ENCODE measurements at regions not wholly inside any gene's neighbourhood (a gene's known extent, or its start where the extent isn't known, plus 50 kb on each side); places are given as distances from the start of the nearest gene placed in this dataset.

GRCh38 chr3:78178209-78178608, 1138.3 kb downstream of the ROBO2 start:
- no peak overlapping the region for H3K9ac ChIP-seq (ENCODE audit: extremely low read depth, insufficient read length, low read length)
- H2BK12ac ChIP-seq (ENCODE audit: insufficient read length, low read depth, low read length) = no peak overlapping the region
- no peaks in the 10 kb centered on the region; the same call in 1 of the 2 replicates for H3K4me1 ChIP-seq (ENCODE audit: insufficient read depth, low read length)
- no peak overlapping the region for H2BK15ac ChIP-seq (ENCODE audit: low read depth, low read length)
- no peak overlapping the region for H3K27ac ChIP-seq (ENCODE audit: insufficient read length, low read depth, low read length)
- no peak overlapping the region for H3K4ac ChIP-seq (ENCODE audit: low read depth, low read length)
- H3K18ac ChIP-seq (ENCODE audit: insufficient read length, low read depth, low read length) = no peak overlapping the region
- Mint-ChIP-seq H3K4me3 (no peak overlapping the region), H3K9me3 (no peaks in the 10 kb centered on the region), H3K27me3 (ENCODE audit: low read depth) (no peaks in the 10 kb centered on the region), H3K27ac (peak overlapping the region in 1 of 3 experiments; percentile 19; a peak in 1 of 7 replicates), H3K36me3 (ENCODE audit: insufficient read depth in 1 of 3, low read depth in 3 of 3) (no peaks in the 10 kb centered on the region), H3K4me1 (peaks cover 11 to 12% of the 10 kb centered on the region in 2 experiments)
- no peak overlapping the region for H3T11ph ChIP-seq (ENCODE audit: low read length)
- TF ChIP-seq, protein P1, sequence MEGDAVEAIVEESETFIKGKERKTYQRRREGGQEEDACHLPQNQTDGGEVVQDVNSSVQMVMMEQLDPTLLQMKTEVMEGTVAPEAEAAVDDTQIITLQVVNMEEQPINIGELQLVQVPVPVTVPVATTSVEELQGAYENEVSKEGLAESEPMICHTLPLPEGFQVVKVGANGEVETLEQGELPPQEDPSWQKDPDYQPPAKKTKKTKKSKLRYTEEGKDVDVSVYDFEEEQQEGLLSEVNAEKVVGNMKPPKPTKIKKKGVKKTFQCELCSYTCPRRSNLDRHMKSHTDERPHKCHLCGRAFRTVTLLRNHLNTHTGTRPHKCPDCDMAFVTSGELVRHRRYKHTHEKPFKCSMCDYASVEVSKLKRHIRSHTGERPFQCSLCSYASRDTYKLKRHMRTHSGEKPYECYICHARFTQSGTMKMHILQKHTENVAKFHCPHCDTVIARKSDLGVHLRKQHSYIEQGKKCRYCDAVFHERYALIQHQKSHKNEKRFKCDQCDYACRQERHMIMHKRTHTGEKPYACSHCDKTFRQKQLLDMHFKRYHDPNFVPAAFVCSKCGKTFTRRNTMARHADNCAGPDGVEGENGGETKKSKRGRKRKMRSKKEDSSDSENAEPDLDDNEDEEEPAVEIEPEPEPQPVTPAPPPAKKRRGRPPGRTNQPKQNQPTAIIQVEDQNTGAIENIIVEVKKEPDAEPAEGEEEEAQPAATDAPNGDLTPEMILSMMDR (conservative IDR thresholded peaks at IDR 0.05) = no peak
- no peak overlapping the region for H3K56ac ChIP-seq (ENCODE audit: insufficient read length, low read depth, low read length)
- no peak overlapping the region for H2AFZ ChIP-seq (ENCODE audit: low read length)
- no peak overlapping the region for H2BK20ac ChIP-seq (ENCODE audit: low read depth, low read length, poor library complexity, severe bottlenecking)
- no peak overlapping the region for H3K14ac ChIP-seq (ENCODE audit: insufficient read depth, low read length)
- H4K91ac ChIP-seq (ENCODE audit: insufficient read length, low read depth, low read length) = no peak overlapping the region
- no peak overlapping the region for H3K23ac ChIP-seq (ENCODE audit: insufficient read length, low read depth, low read length)
- no peak overlapping the region for H4K5ac ChIP-seq (ENCODE audit: insufficient read length, low read depth, low read length)
- no peak overlapping the region for H2BK5ac ChIP-seq (ENCODE audit: insufficient read length, low read length)
- no peak overlapping the region for H2BK120ac ChIP-seq (ENCODE audit: low read depth, low read length, poor library complexity, severe bottlenecking)
- H3K9me3 ChIP-seq (ENCODE audit: control insufficient read depth, low read depth, low read length) = no peaks in the 10 kb centered on the region
- no peak for DNase-seq
- H2AK5ac ChIP-seq (ENCODE audit: insufficient read length, low read length) = no peak overlapping the region
- H3K79me2 ChIP-seq (ENCODE audit: insufficient read depth, low read length) = no peaks in the 10 kb centered on the region; the same call in 1 of the 2 replicates
- no peaks in the 10 kb centered on the region for H3K79me1 ChIP-seq (ENCODE audit: insufficient read depth, low read depth, low read length, poor library complexity, severe bottlenecking)
- no peaks in the 10 kb centered on the region for H3K27me3 ChIP-seq (ENCODE audit: insufficient read depth, low read length)
- no peaks in the 10 kb centered on the region for H4K20me1 ChIP-seq (ENCODE audit: control insufficient read depth, insufficient read depth, insufficient read length)
- H3K4me2 ChIP-seq (ENCODE audit: insufficient read depth, insufficient read length, low read length) = no peak overlapping the region
- H3K23me2 ChIP-seq (ENCODE audit: insufficient read length, low read depth, low read length, poor library complexity, severe bottlenecking) = no peaks in the 10 kb centered on the region
- H4K8ac ChIP-seq (replicated peaks; ENCODE audit: insufficient read length, low read depth, low read length) = no peak overlapping the region
